Fibroblast of the aortic adventitia (primary cell): ENCODE measurements at regions not wholly inside any gene's neighbourhood (a gene's known extent, or its start where the extent isn't known, plus 50 kb on each side); places are given as distances from the start of the nearest gene placed in this dataset.

Experiments
- DNase-seq: peaks from one replicate; pipeline ENCODE4 v3.0.0-alpha.2; 2010; ENCODE audit warnings: low read depth
- H3K4me3 ChIP-seq: 2 replicates; pipeline ENCODE4 v1.5.1; 2011; ENCODE audit warnings: low read depth, mild to moderate bottlenecking, control low read depth, low read length, moderate library complexity
- TF ChIP-seq, protein P1 (sequence below): IDR thresholded peaks from 2 replicates; pipeline ENCODE4 v1.5.1; 2011; ENCODE audit warnings: mild to moderate bottlenecking, low read length, control low read depth, inconsistent platforms; ENCODE audit not compliant: insufficient read depth

DNA sequence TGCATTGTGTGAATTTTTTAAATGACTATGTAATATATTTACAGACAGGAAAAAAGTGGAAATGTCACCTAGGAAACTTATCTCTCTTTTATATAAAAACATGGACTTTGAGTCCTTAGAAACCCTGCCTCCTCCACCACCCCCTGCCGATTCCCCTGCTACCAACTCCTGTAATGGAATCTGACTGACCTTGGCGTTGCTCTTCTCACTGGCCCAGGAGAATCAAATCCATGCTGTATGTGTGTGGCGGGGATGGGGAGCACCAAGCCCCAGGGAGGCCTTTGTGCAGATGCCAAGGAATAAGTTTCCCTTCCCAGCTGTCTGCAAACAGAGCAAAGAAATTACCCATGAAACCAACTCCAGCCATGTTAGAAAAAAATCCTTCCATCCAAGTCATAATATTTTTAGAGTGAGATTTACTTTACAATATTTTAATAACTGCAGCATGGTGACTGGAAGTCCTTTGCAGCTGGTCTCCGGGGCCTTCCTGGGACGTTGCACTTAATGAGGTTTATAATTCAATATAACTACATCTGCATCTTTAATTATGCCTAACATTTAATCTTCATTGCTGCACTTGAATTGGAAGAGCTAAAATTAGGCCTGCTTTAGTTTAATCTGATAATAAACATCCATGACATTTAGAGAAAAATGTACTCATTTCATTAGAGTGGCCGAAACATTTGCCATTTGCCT lies 111.4 kb upstream of the CACUL1 start:
- DNase-seq = no peak
- TF ChIP-seq, protein P1, sequence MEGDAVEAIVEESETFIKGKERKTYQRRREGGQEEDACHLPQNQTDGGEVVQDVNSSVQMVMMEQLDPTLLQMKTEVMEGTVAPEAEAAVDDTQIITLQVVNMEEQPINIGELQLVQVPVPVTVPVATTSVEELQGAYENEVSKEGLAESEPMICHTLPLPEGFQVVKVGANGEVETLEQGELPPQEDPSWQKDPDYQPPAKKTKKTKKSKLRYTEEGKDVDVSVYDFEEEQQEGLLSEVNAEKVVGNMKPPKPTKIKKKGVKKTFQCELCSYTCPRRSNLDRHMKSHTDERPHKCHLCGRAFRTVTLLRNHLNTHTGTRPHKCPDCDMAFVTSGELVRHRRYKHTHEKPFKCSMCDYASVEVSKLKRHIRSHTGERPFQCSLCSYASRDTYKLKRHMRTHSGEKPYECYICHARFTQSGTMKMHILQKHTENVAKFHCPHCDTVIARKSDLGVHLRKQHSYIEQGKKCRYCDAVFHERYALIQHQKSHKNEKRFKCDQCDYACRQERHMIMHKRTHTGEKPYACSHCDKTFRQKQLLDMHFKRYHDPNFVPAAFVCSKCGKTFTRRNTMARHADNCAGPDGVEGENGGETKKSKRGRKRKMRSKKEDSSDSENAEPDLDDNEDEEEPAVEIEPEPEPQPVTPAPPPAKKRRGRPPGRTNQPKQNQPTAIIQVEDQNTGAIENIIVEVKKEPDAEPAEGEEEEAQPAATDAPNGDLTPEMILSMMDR = no peak
- no peak overlapping the region for H3K4me3 ChIP-seq

DNA sequence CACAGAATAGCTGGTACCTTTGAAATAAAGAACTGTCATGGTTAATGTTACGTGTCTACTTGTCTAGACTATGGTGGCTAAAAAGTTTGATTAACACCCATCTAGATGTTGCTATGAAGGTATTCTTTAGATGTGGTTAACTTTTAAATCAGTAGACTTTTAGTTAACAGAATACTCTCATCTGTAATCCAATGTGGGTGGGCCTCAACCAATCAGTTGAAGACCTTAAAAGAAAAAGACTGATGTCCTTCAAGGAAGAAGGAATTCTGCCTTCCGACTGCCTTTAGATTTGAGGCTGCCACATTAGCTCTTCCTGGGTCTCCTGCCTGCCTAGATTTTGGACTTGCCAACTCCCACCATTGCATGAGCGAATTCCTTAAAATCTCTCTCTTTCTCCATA lies 113.0 kb upstream of the CACUL1 start:
- DNase-seq = no peak
- TF ChIP-seq, protein P1 = no peak
- H3K4me3 ChIP-seq = no peak overlapping the region

DNA sequence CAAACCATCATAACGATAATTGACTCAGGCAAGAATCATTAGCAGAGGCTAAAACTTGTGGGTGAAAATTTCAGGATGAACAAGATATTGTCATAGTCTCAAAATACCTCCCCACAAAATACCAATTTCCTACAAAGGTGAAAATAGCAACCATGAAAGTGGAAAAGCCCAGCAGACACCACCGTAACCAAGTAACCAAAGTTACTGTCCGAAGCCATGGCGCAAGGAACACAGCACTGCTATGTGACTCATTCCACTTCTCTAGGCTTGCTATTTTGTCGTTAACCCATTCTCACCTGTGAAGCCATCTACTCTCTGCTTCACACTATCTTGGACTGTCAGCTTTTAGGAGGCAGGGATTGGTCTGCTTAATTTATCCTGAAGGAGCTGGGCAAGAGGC lies 113.8 kb upstream of the CACUL1 start:
- TF ChIP-seq, protein P1 = no peak
- no peak for DNase-seq
- H3K4me3 ChIP-seq = no peak overlapping the region

DNA sequence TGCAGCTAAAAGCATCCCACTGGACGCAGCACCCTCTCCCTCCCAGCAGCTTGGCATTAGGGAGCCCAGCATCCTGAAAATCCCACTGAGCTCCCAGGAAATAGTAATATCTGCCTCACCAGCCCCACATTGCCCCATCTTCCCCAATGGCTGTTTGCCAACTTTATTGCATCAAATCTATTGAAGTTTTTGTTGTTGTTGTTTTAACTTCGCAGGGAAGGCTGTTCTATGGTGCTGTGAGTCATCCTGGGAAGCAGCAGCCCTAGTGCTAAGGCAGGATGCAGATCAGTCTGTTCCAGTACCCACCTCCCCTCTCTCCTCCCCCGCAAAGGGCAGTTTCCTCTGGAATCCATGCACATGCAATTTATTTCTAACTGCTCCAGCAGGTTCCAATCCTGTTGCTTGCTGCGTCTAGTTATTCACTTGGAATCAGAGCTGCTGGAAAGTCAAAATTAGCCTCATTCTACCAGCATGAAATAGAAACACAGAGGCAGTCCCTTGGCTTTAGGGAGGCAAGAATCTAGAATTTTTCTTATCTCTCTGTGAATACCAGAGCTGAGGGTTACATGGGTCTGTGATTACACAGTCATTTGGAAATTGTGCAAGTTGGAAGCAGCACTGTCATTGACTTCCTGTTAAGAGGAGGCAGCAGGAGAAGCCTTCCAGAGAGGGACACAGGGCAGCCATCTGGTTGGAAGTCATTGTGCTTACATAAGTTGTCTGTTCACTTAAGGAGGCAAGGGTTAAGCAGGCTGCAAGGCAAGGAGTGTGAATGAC lies 115.9 kb upstream of the CACUL1 start:
- peak; percentile 63 for DNase-seq
- no peak overlapping the region for H3K4me3 ChIP-seq
- TF ChIP-seq, protein P1 = no peak

DNA sequence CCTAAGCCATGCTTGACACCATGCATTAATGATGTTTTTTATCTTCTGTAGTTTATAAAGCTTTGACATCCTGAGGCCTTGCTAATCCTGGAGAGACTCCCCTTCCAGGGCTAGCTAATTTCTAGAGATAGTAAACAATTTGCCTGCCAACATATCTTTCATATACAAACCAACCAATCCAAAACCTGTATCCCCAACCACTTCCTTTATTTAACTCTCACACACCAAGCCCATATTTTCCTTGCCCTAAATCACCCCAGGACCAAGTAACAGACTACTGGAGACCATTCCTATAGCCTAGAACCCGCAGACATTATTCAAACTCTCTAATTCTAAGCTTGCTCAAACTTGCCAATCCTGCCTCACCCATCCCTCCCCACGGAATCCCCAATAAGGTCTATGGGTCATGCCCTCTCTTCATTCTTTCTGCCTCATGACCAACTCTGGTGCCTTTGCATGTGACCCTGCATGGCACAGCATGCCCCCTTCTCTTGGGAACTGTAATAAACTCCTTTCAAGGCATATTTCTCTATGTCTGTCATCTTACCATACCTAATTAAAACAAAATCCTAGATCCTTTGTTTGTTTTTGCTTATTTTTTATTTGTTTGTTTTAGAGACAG lies 116.6 kb upstream of the CACUL1 start:
- DNase-seq = no peak
- TF ChIP-seq, protein P1 = no peak

DNA sequence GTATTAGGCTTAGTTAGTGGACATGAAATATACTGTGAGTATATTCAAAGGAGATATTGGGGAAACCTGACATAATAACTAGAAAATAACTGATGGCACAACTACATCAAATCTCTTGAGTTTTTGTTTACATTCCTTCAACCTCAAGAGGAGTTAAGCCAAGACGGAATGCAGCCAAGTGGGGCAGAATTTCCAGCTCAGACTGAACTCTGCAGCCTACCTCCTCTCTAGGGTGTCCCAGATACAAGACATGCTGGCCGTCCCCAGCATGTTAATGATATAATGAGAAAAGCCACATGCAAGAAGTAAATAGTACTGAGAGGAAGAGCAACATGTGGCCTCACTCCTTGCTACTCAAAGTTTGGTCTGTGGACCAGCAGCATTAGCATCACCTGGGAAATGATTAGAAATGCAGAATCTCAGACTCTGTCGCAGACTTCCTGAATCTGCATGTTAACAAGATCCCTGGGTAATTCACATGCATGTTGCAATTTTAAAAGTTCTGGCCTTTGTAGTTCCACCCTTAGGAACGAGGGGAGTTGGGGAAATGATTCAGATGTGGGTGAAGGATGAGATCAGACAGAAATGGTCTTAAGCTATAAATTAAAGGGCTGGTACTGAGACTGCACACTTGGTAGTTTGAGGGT lies 118.4 kb upstream of the CACUL1 start:
- no peak overlapping the region for H3K4me3 ChIP-seq
- peak; percentile 17 for DNase-seq
- TF ChIP-seq, protein P1 = no peak

More for the DNA sequence above, 116.6 kb upstream of the CACUL1 start:
- no peak overlapping the region for H3K4me3 ChIP-seq
